HG03378 (cell line): ENCODE measurements at regions not wholly inside any gene's neighbourhood (a gene's known extent, or its start where the extent isn't known, plus 50 kb on each side); places are given as distances from the start of the nearest gene placed in this dataset.

Experiments
- ATAC-seq: cut with Tn5 transposase; IDR thresholded peaks from one replicate; pipeline ENCODE4 v1.9.1; 2021; ENCODE audit warnings: mild to moderate bottlenecking, moderate library complexity; ENCODE audit not compliant: unreplicated experiment

DNA sequence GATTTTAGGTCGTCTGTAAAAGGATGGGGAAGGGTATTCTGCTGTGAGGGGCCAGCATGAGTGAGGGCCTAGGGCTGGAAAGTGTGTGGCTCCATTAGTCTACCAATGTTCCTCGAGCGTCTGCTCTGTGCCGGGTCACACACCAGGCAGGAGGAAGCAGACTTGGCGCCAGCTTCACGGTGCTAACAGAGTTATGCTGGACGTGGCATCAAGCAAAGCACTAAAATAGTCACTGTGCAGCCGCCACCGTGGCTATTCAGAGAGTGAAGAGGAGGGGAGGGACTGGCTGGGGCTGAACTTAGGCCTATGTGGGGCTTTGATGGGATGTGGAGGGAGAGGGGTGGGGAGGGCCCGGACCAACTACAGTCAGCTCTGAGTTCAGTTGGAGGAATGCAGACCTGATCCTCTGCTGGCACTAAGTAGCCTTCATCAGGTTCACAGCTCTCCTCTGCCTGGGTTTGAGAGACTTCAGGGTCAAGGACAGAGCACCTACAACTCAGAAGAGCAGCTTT, 83.9 kb upstream of the MSX1 start:
- no peak for ATAC-seq

- no peak for ATAC-seq
Observed at GRCh38 chr4:4772534-4772933, 86.9 kb upstream of the MSX1 start.

GRCh38 chr4:4771160-4771559, 88.3 kb upstream of the MSX1 start:
- no peak for ATAC-seq

- no peak for ATAC-seq
Observed at GRCh38 chr4:4770610-4771009, 88.9 kb upstream of the MSX1 start.

- no peak for ATAC-seq
Observed at GRCh38 chr4:4766564-4766963, 92.9 kb upstream of the MSX1 start.

GRCh38 chr4:4765811-4766210, 93.7 kb upstream of the MSX1 start:
- ATAC-seq, result no peak

- no peak for ATAC-seq
Observed at GRCh38 chr4:4764558-4764905, 94.9 kb upstream of the MSX1 start.

DNA sequence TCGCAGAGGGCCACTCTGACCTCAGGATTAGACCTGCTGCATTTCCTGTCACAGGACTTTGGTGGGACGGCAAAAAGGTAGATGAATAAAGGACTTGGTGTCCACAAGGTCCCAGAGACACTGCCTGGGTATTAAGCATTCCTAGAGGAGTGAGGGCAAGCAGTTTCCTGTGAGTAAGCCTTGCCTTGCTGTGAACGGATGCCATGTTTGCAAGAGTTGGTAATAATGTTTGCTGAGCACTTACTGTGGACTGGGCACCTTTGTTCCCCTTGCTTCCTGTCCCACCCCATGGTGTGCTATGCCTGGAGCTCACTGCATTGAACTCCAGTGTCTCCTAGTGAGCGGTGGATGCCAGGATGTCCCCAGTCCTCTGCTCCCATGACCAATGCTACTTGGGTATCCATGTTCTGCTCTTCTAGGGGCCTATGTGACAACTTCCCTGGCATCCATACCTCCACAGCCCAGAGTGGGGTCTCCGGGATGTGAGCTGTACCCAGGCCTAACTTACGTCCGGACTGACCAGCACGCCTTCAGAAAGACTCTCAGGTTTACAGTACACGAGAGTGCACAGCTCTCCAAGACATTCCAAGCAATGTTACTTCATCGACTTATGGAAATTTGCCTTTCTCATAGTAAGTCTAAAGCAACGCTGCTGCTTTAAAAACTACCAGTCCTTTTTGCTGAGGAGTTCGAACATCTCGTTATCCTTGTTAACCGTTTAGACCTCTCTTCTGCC, 95.5 kb upstream of the MSX1 start:
- no peak for ATAC-seq

- peak; percentile 96 for ATAC-seq
Observed at GRCh38 chr4:4762909-4763821, 96.3 kb upstream of the MSX1 start.

DNA sequence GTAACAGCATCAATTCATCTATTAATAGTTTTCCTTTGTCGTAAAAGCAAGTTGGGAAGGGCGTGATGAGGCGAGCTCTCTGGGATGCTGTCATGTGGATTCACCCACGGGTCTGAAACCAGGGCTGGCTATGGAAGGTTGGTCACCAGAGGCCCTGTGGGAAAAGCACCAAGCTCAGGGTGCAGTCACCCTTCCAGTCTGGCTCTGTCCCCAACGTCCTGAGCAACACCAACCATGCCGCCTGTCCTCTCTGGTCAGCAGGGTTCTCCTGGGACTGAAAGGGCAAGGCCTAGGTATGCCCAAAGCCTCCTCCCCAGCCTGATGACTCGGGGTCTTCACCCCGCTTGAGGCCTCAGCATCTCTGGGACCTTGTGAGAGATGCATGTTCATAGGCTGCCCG, 97.2 kb upstream of the MSX1 start:
- ATAC-seq, result no peak

DNA sequence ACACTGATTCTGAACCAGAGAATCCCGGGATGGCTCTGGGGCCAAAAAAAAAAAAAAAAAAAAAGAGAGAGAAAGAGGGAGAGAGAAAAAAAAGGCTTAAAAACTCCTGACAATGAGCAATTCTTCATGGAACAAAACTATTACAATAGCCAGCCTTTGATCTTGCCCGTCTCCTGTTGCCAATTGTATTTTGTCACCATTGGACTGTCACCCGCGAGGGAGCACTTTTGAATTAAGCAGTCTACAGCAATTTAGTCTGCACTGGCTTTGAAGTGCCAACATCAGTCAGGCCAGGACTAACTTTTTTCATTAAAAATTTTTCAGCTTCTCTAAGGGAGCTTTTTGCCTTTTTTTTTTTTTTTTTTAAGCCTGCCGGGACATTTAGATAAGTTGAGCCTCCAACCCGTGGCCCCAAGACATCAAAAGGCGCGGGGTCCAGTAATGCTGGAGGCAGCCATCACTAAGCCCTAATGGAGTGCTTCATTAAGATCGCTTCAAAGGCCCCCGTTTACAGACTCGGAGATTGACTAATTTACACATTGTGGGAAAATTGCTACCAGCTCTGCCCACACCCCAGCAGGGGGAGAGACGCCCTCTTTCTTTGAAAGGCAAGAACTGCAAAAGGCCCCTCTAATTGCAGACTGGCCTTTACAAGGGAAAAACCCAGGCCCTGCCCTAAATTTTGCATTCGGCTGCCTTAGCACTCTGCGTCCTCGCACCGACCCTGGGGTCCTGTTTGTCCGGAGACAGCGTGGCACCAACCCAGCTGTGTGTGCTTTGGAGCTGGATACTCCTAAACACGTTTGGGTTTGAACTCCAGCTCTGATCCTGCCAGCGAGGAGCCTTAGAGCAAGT, 98.1 kb upstream of the MSX1 start:
- ATAC-seq, result no peak

- ATAC-seq, result no peak
Observed at GRCh38 chr4:4759883-4760282, 99.6 kb upstream of the MSX1 start.

GRCh38 chr4:4759232-4759631, 100.2 kb upstream of the MSX1 start:
- ATAC-seq, result no peak

DNA sequence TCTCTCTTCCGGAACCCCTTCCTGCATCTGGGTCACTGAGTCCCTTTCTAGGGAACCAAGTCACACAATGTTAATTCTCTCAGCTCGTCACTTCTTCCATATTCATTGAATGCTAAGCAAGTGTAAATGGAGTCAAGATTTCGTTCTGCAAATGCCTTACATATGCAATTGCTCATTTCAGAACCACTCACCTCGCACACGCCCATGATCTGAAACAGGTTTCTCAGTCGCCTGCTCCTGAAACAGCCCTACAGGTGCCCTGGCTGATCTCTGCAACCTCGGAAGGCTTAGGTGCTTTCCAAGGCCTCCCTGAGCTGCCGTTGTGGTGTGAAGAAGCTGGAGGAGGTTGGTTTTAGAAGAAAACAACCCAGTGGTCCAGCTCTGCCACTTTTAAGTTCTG, 100.8 kb upstream of the MSX1 start:
- ATAC-seq, result no peak

DNA sequence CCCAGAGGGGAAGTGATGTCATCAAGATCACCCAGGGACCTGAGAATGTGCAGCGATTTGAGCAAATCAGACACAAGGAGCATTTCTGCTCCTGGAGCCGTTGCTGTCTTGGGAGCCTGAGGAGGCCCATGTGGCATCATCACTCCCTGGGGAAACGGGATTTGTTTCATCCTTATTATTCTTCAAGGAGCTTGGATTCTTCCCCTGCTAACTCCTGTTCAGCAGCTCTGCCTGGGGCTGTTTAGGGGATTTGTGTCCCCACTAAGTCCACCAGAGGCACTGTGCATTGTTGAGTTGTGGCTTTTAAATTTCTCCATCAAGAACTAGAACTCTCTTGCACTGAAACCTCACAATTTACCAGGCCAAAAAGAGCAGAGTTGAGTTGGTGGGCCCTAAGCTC, 104.2 kb upstream of the MSX1 start:
- ATAC-seq, result no peak

DNA sequence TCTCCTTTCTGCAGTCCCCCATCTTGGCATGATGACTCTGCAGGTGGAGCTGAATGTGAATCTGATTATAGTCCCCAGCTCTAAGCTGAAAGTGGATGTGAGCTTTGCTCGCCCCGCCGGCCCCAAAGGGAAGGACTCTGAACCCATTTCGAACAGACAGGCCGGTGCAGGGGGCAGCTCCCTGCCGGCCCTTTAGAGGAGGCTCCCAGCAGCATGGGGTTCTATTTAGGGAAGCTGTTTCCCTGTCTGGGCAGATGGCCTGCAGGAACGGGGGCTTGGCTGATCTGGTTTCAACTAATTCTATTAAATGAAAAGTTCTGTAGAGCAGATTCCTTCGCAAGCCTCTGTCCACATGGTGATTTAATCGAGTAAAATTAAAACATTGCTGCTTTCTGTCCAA, 104.8 kb upstream of the MSX1 start:
- no peak for ATAC-seq

GRCh38 chr4:4753643-4754042, 105.8 kb upstream of the MSX1 start:
- no peak for ATAC-seq

DNA sequence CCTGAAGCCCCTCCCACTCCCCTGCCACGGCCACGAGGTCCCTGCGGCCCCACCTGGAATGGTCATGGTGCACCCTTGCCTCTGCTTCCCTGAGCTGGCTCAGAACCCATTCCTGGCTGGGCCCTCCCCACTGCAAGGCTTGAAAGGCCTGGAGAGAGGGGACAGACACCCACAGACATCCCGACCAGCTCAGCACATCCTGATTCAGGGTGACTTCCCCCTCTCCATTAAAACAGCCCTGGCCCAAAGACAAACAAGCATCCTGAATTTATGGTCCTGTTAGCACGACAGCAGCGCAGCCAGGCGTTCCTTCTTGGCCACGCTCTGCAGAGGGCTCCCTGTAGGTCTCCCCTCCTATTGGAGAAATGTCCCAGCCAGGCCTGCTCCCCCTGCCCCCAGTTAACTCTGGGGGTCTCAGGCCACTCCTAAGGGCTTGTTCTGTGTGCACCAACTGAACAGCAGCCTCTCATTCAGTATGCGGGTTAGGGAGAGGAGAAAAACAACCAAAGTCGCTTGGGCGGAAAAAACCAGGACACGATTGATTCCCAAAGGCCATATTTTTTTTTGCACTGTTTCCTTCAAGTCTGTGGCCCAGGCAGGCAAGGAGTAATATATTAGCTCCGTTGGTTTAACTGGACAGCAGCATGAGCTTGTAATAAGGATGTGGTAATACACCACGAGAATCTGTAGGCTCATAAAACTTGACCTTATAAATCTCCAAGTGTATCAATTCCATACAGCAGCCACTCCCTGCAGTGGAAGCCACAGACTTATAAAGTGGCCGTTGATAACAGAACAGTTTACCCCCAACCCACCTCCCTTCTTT, 106.7 kb upstream of the MSX1 start:
- no peak for ATAC-seq

GRCh38 chr4:4752025-4752424, 107.4 kb upstream of the MSX1 start:
- ATAC-seq, result no peak

- ATAC-seq, result no peak
Observed at GRCh38 chr4:4750187-4750586, 109.3 kb upstream of the MSX1 start.
